Gastrocnemius medialis (tissue), 4 donors: ENCODE measurements at regions not wholly inside any gene's neighbourhood (a gene's known extent, or its start where the extent isn't known, plus 50 kb on each side); places are given as distances from the start of the nearest gene placed in this dataset.

Experiments
- CTCF ChIP-seq, 5 experiments: fragments of 450-650 bp in 3 of 5; fragments of 200-600 bp in 2 of 5; sonication (generic) in 2 of 5; IDR thresholded peaks in 4 of 5; conservative IDR thresholded peaks in 1 of 5; 1 replicate in 4 of 5; 2 replicates in 1 of 5; pipeline ENCODE4 v1.5.1; 2016 to 2019; ENCODE audit warnings: antibody characterized with exemption in 5 of 5, mild to moderate bottlenecking in 3 of 5, moderate library complexity in 3 of 5
- POLR2A ChIP-seq, 2 donors: fragments of 450-650 bp; IDR thresholded peaks; one replicate each; pipeline ENCODE4 v1.6.1; 2017; ENCODE audit warnings: antibody characterized with exemption in 2 of 2, mild to moderate bottlenecking in 2 of 2, moderate library complexity in 2 of 2

GRCh38 chr2:20519309-20519708 is 72.4 kb downstream of the RHOB start:
- TF ChIP-seq CTCF (IDR thresholded peaks at IDR 0.05 in 4 of 5, conservative IDR thresholded peaks at IDR 0.05 in 1 of 5) (no peak), POLR2A (IDR thresholded peaks at IDR 0.05) (no peak)
